Mucosa of descending colon (tissue), 3 donors: ENCODE measurements at regions not wholly inside any gene's neighbourhood (a gene's known extent, or its start where the extent isn't known, plus 50 kb on each side); places are given as distances from the start of the nearest gene placed in this dataset.

Source experiments
- ATAC-seq: fragments of 200-7000 bp; cut with Tn5 transposase; one replicate; pipeline ENCODE4 v1.9.1; 2020; ENCODE audit warnings: mild to moderate bottlenecking, moderate library complexity
- DNase-seq, 3 donors: peaks; one replicate each; pipeline ENCODE4 v3.0.0-alpha.2; 2020
- H3K36me3 ChIP-seq: fragments of 200-600 bp; one replicate; pipeline ENCODE4 v1.8.0; 2021; ENCODE audit warnings: low read depth, mild to moderate bottlenecking
- H3K4me1 ChIP-seq: fragments of 200-600 bp; one replicate; pipeline ENCODE4 v1.8.0; 2021; ENCODE audit warnings: low read depth, mild to moderate bottlenecking
- H3K4me3 ChIP-seq: fragments of 200-600 bp; one replicate; pipeline ENCODE4 v1.8.0; 2021; ENCODE audit warnings: mild to moderate bottlenecking
- H3K9me3 ChIP-seq: fragments of 200-600 bp; one replicate; pipeline ENCODE4 v1.8.0; 2021; ENCODE audit warnings: mild to moderate bottlenecking
- intact Hi-C, 2 donors: fragments of 100-400 bp; cut with DNase I in 1 of 2; cut with micrococcal nuclease in 1 of 2; formaldehyde crosslinking; loops; one replicate each; pipeline versions ENCODE4 v1.11.0 to v1.11.1; 2022; cut with DNase I, micrococcal nuclease
- TF ChIP-seq, protein P1 (sequence below): fragments of 200-600 bp; IDR thresholded peaks from one replicate; pipeline ENCODE4 v1.8.0; 2022; ENCODE audit warnings: antibody characterized with exemption, mild to moderate bottlenecking
- donor health status: DM: no; HTN: no; CAD: no; lungs with moderate emphysema.
- donor health status: DM: no; HTN: no; CAD: no.
- donor health status: DM: no; HTN: yes; CAD: no.

DNA sequence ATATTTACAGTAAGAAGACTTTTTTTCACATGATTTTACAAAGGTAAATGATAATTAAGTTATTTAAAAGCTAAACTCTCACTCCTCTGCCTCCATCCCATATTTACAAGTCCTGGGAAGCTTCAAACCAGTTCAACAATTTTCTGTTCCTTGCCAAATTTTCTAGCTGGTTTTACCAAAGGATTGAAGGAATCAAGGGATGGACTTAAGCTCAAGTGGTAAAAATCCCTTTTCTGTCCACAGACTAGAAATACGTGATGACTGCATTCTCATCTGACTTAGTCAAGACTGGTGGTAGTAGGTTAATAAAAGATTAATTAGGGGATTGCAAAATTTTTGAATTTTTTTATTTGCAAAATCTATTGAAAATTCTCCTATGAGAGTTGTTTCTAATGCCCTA is 297.3 kb downstream of the MTX2 start:
- Histone ChIP-seq H3K9me3 (no peaks in the 10 kb centered on the region), H3K4me3 (no peak overlapping the region), H3K4me1 (no peaks in the 10 kb centered on the region), H3K36me3 (no peaks in the 10 kb centered on the region)
- ATAC-seq (no peak), DNase-seq (no peak)
- TF ChIP-seq, protein P1, sequence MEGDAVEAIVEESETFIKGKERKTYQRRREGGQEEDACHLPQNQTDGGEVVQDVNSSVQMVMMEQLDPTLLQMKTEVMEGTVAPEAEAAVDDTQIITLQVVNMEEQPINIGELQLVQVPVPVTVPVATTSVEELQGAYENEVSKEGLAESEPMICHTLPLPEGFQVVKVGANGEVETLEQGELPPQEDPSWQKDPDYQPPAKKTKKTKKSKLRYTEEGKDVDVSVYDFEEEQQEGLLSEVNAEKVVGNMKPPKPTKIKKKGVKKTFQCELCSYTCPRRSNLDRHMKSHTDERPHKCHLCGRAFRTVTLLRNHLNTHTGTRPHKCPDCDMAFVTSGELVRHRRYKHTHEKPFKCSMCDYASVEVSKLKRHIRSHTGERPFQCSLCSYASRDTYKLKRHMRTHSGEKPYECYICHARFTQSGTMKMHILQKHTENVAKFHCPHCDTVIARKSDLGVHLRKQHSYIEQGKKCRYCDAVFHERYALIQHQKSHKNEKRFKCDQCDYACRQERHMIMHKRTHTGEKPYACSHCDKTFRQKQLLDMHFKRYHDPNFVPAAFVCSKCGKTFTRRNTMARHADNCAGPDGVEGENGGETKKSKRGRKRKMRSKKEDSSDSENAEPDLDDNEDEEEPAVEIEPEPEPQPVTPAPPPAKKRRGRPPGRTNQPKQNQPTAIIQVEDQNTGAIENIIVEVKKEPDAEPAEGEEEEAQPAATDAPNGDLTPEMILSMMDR: no peak
- intact Hi-C loops: no loop called here

DNA sequence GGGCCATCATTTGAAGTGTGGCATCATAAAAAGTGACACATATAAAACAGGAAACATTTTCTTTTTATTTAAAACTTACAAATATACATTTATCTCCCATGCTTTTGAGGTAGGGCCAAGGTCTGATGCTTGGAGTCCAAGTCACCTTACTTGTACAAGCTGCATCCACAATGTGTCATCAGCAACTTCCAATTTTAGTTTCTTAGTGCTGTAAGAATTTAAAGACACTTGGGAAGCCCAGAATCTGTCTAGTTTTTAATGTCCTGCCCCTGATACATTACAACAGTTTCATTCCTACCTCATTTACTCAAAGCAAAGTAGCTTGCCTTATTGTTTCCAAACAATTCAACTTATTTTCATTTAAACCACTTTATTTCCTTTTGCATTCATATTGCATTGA is 297.7 kb downstream of the MTX2 start:
- intact Hi-C loops: no loop called here
- no peaks in the 10 kb centered on the region for H3K4me1 ChIP-seq
- H3K36me3 ChIP-seq: no peaks in the 10 kb centered on the region
- no peak for DNase-seq
- no peak overlapping the region for H3K4me3 ChIP-seq
- no peaks in the 10 kb centered on the region for H3K9me3 ChIP-seq
- ATAC-seq: no peak
- TF ChIP-seq, protein P1: no peak

DNA sequence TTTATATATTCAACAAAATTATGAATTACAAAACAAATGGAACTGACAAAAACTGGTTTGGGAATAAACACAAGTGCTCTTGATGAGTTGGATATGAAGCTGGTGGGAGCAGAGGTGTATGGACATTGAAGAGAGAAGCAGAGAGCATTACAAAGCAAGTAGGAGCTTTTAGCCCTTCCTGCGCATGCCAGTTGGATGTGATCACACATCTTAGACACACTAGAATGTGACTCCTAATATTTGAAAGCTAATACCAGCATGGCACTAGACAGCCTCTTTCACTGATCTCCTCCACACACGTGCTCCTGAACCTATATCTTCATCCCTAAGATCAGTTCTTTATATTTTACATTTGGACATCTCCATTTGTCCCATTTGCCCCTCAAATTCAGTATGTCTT is 298.1 kb downstream of the MTX2 start:
- Histone ChIP-seq H3K4me1 (no peaks in the 10 kb centered on the region), H3K9me3 (no peaks in the 10 kb centered on the region), H3K36me3 (no peaks in the 10 kb centered on the region), H3K4me3 (no peak overlapping the region)
- ATAC-seq (no peak), DNase-seq (no peak)
- intact Hi-C loops: no loop called here
- TF ChIP-seq, protein P1: no peak

DNA sequence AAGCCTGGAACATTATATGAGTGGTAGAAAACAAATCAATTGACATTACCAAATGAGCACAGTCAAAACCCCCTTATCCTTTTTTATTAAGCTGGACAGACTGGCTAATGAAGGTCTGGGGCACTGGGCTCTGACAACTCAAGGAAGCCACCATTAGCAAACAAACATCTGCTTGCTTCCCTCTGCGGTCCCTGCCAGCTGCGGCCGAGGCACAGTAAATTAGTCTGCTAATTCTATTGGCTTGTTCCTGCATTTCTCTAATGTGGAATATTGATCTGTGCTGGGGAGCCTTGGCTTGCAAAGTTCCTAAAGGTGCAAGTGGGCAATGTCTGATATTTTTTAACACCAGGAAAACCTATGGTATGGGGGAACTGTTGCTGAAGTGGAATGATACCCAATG is 300.3 kb downstream of the MTX2 start:
- ATAC-seq (no peak), DNase-seq (no peak)
- Histone ChIP-seq H3K36me3 (no peaks in the 10 kb centered on the region), H3K4me3 (no peak overlapping the region), H3K9me3 (no peaks in the 10 kb centered on the region), H3K4me1 (no peaks in the 10 kb centered on the region)
- TF ChIP-seq, protein P1: no peak
- intact Hi-C loops: no loop called here

DNA sequence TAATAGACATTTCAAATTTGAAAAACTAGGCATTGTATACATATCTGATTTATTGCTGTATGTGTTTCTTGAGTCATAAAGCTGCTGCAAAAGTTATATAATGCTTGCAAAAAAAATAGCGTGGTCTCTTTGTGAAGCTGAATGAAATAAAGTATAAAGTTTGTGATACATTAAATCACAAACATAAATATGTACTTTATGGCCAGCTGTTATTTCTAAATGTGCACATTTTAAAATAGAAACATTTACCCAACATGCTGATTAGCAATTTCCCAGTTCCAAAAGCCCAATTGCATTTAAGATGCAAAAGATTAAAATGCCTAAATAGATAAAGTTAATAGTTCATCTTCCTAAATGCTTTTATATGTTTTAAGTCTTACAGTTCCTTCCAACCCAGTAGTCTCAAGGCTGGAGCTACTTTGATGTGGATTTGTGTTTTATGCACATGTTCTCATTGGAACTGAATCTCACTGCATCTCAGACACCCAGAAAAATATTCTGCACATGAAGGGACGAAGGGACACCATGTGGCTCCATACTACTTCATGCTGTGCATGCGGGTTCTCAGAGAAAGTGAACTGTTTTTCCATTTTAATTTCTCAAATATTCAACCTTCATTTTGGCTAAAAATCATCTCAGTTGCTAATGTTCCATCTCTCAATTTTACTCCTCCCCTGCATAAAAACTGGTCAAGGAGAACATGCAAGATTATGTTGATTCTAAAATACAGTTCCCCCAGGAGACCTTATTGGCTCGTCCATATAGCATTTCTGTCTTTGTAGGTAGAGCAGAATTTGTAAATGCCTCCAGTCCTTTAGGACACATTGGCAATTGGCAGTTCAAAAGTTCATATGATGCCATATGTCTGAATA is 304.6 kb downstream of the MTX2 start:
- DNase-seq (no peak), ATAC-seq (no peak)
- TF ChIP-seq, protein P1: no peak
- H3K4me1 ChIP-seq: no peaks in the 10 kb centered on the region
- intact Hi-C loops: no loop called here
- H3K36me3 ChIP-seq: no peaks in the 10 kb centered on the region
- no peak overlapping the region for H3K4me3 ChIP-seq
- H3K9me3 ChIP-seq: no peaks in the 10 kb centered on the region
